ENCODE measurements at regions not wholly inside any gene's neighbourhood (a gene's known extent, or its start where the extent isn't known, plus 50 kb on each side); places are given as distances from the start of the nearest gene placed in this dataset.

- TF ChIP-seq CTCF (IDR thresholded peaks at IDR 0.05; ENCODE audit: extremely low read depth in 1 of 2, insufficient read depth in 1 of 2, low read depth in 1 of 2, low read length in 2 of 2) (no peak), POLR2AphosphoS5 (IDR thresholded peaks at IDR 0.05; ENCODE audit: insufficient read depth, low read depth, low read length) (no peak), EZH2 (IDR thresholded peaks at IDR 0.05; ENCODE audit: borderline replicate concordance, low read depth, low read length, severe bottlenecking) (no peak), POLR2A (IDR thresholded peaks at IDR 0.05; ENCODE audit: low read depth, low read length) (no peak), JUN (IDR thresholded peaks at IDR 0.05; ENCODE audit: borderline replicate concordance, insufficient read depth, insufficient read length, low read depth) (no peak), FOS (IDR thresholded peaks at IDR 0.05; ENCODE audit: borderline replicate concordance, insufficient read depth, low read length) (no peak), MAX (IDR thresholded peaks at IDR 0.05; ENCODE audit: insufficient read depth, insufficient read length) (no peak), GATA2 (IDR thresholded peaks at IDR 0.05; ENCODE audit: insufficient read depth, insufficient read length, low read depth, low read length) (no peak), MYC (IDR thresholded peaks at IDR 0.05; ENCODE audit: low read depth, low read length) (no peak)
Observed at GRCh38 chr2:18301421-18302139, 258.9 kb downstream of the RDH14 start.

Measured in endothelial cell of umbilical vein (primary cell).